CD4-positive, alpha-beta memory T cell (primary cell): ENCODE measurements at regions not wholly inside any gene's neighbourhood (a gene's known extent, or its start where the extent isn't known, plus 50 kb on each side); places are given as distances from the start of the nearest gene placed in this dataset.

Experiments used
- CTCF ChIA-PET: fragments of 350-600 bp; sonication (Branson Sonifier 250); formaldehyde crosslinking; loops from one replicate; lab custom pipeline; 2021; ENCODE audit warnings: inconsistent platforms; ENCODE audit not compliant: partially characterized antibody; lab: Charles Lee
- POLR2A ChIA-PET: fragments of 350-600 bp; sonication (Branson Sonifier 250); formaldehyde crosslinking; loops from one replicate; lab custom pipeline; 2021; ENCODE audit not compliant: partially characterized antibody; lab: Charles Lee
- DNase-seq, 5 donors: peaks; one replicate each; pipeline versions ENCODE4 v3.0.0 to v3.0.0-alpha.2; 2020 to 2022; ENCODE audit warnings: mixed read lengths in 1 of 5
- H3K27ac ChIP-seq: one replicate; pipeline ENCODE4 v1.7.0; 2013; ENCODE audit warnings: low read depth, low read length
- H3K27me3 ChIP-seq: 2 replicates; pipeline ENCODE4 v1.7.0; 2013; ENCODE audit warnings: mild to moderate bottlenecking, low read length, moderate library complexity; ENCODE audit not compliant: insufficient read depth
- H3K36me3 ChIP-seq: 2 replicates; pipeline ENCODE4 v1.7.0; 2013; ENCODE audit warnings: mild to moderate bottlenecking, low read length, moderate library complexity; ENCODE audit not compliant: insufficient read depth
- H3K4me1 ChIP-seq: 2 replicates; pipeline ENCODE4 v1.7.0; 2013; ENCODE audit warnings: mild to moderate bottlenecking, low read length, moderate library complexity; ENCODE audit not compliant: insufficient read depth
- H3K4me3 ChIP-seq, 2 donors: one replicate each; pipeline ENCODE4 v1.7.0; 2013; ENCODE audit warnings: low read length in 2 of 2, mild to moderate bottlenecking in 1 of 2
- H3K9me3 ChIP-seq, 2 donors: one replicate each; pipeline ENCODE4 v1.7.0; 2013; ENCODE audit warnings: low read length in 2 of 2, control low read depth in 1 of 2; ENCODE audit not compliant: control insufficient read depth in 1 of 2
- H3K27ac Mint-ChIP-seq, 7 donors: one replicate each; pipeline ENCODE4 v1.8.0; 2020 to 2021; ENCODE audit warnings: mixed read lengths in 7 of 7, mild to moderate bottlenecking in 6 of 7, inconsistent platforms in 3 of 7, moderate library complexity in 3 of 7
- H3K27me3 Mint-ChIP-seq, 2 donors: one replicate each; pipeline ENCODE4 v1.8.0; 2020 to 2021; ENCODE audit warnings: mixed read lengths in 2 of 2
- H3K36me3 Mint-ChIP-seq, 2 donors: one replicate each; pipeline ENCODE4 v1.8.0; 2020 to 2021; ENCODE audit warnings: mixed read lengths in 2 of 2, inconsistent platforms in 1 of 2, mild to moderate bottlenecking in 1 of 2
- H3K4me1 Mint-ChIP-seq, 4 donors: one replicate each; pipeline ENCODE4 v1.8.0; 2020 to 2021; ENCODE audit warnings: mixed read lengths in 4 of 4, mild to moderate bottlenecking in 1 of 4
- H3K4me3 Mint-ChIP-seq, 8 donors: one replicate each; pipeline ENCODE4 v1.8.0; 2020 to 2021; ENCODE audit warnings: mixed read lengths in 8 of 8, mild to moderate bottlenecking in 7 of 8, moderate library complexity in 6 of 8, inconsistent platforms in 3 of 8
- H3K9me3 Mint-ChIP-seq, 8 donors: one replicate each; pipeline ENCODE4 v1.8.0; 2020 to 2021; ENCODE audit warnings: mixed read lengths in 8 of 8, mild to moderate bottlenecking in 5 of 8, inconsistent platforms in 3 of 8, moderate library complexity in 1 of 8
- intact Hi-C: fragments of 100-400 bp; cut with micrococcal nuclease; formaldehyde crosslinking; loops from one replicate; pipeline ENCODE4 v1.15.1; 2023

DNA sequence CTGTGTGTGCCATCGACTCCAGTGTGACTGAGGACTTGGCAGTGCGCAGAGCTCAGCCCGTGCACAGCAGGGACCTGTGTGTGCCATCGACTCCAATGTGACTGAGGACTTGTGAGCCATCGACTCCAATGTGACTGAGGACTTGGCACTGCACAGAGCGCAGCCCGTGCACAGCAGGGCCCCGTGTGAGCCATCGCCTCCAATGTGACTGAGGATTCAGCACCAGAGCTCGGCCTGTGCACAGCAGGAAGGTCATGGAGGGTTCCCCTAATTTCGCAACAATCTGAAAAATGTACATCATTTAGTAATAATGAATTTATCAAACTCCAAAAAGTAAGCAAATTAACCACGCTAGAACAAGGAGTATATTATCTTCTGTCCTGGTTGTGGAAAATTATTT lies 348.3 kb upstream of the B3GAT1 start:
- Mint-ChIP-seq H3K4me1 (no peaks in the 10 kb centered on the region), H3K27ac (no peak overlapping the region), H3K9me3 (peaks cover 0 to 3% (median 0%) of the 10 kb centered on the region in 8 donors), H3K36me3 (no peaks in the 10 kb centered on the region), H3K4me3 (no peak overlapping the region), H3K27me3 (peaks cover 2 to 6% of the 10 kb centered on the region in 2 donors)
- Histone ChIP-seq H3K27me3 (no peaks in the 10 kb centered on the region), H3K27ac (no peak overlapping the region), H3K9me3 (no peaks in the 10 kb centered on the region), H3K4me1 (no peaks in the 10 kb centered on the region), H3K4me3 (no peak overlapping the region), H3K36me3 (no peaks in the 10 kb centered on the region)
- CTCF ChIA-PET: no interaction called here
- DNase-seq: no peak
- POLR2A ChIA-PET: no interaction called here
- intact Hi-C loops: no loop called here

GRCh38 chr11:134759855-134760254 lies 347.8 kb upstream of the B3GAT1 start:
- CTCF ChIA-PET: no interaction called here
- H3K9me3 Mint-ChIP-seq: peaks cover 0 to 3% (median 0%) of the 10 kb centered on the region in 8 donors
- no peaks in the 10 kb centered on the region for H3K27me3 ChIP-seq
- intact Hi-C loops: no loop called here
- no peak overlapping the region for H3K27ac ChIP-seq
- no peak overlapping the region for H3K4me3 Mint-ChIP-seq
- H3K27me3 Mint-ChIP-seq: peaks cover 2 to 6% of the 10 kb centered on the region in 2 donors
- H3K4me1 Mint-ChIP-seq: no peaks in the 10 kb centered on the region
- H3K36me3 ChIP-seq: no peaks in the 10 kb centered on the region
- DNase-seq: no peak
- H3K9me3 ChIP-seq: no peaks in the 10 kb centered on the region
- POLR2A ChIA-PET: no interaction called here
- H3K4me1 ChIP-seq: no peaks in the 10 kb centered on the region
- H3K36me3 Mint-ChIP-seq: no peaks in the 10 kb centered on the region
- no peak overlapping the region for H3K27ac Mint-ChIP-seq
- no peak overlapping the region for H3K4me3 ChIP-seq

DNA sequence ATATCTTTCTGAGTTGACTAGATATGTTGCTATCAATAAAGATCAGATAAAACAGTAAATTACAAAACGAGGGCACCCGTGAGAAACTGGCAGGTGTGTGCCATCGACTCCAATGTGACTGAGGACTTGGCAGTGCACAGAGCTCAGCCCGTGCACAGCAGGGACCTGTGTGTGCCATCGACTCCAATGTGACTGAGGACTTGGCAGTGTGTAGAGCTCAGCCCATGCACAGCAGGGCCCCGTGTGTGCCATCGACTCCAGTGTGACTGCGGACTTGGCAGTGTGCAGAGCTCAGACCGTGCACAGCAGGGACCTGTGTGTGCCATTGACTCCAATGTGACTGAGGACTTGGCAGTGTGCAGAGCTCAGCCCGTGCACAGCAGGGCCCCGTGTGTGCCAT lies 347.2 kb upstream of the B3GAT1 start:
- POLR2A ChIA-PET: no interaction called here
- H3K27me3 ChIP-seq: no peaks in the 10 kb centered on the region
- DNase-seq: no peak
- no peak overlapping the region for H3K4me3 Mint-ChIP-seq
- no peak overlapping the region for H3K4me3 ChIP-seq
- no peaks in the 10 kb centered on the region for H3K4me1 ChIP-seq
- H3K36me3 ChIP-seq: no peaks in the 10 kb centered on the region
- CTCF ChIA-PET: no interaction called here
- intact Hi-C loops: no loop called here
- no peaks in the 10 kb centered on the region for H3K9me3 ChIP-seq
- H3K27ac ChIP-seq: no peak overlapping the region
- peaks cover 3 to 6% of the 10 kb centered on the region in 2 donors for H3K27me3 Mint-ChIP-seq
- no peak overlapping the region for H3K27ac Mint-ChIP-seq
- no peaks in the 10 kb centered on the region for H3K36me3 Mint-ChIP-seq
- peaks cover 0 to 3% (median 0%) of the 10 kb centered on the region in 8 donors for H3K9me3 Mint-ChIP-seq
- no peaks in the 10 kb centered on the region for H3K4me1 Mint-ChIP-seq

DNA sequence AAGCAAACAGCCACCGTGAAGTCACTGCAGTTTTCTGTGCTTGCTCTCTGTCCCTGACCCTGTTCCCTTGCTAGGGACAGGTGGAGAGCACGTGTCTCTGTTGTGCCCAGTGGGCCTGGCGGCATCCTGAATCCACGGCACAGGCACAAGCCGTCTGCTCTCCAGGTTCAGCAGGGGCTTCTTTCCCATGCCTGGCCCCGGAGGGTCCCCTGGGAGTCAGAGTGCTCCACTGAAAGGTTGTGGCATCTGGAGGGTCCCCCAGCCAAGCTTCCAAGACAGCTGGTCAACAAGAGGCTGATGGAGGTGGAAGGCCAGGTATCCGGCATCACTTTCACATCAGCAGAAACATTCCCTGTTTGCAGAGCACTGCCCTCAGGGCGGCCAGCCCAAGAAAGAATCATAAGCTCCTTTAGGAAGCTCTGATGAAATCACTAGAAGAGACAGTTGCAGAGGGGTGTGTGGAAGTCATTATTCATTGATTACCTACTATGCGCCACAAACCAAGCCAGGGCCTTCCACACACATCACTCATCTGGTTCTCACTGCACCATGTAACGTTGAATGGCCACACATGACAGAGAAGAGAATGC lies 346.4 kb upstream of the B3GAT1 start:
- H3K4me1 ChIP-seq: no peaks in the 10 kb centered on the region
- H3K27ac ChIP-seq: no peak overlapping the region
- ChIA-PET POLR2A (no interaction called here), CTCF (no interaction called here)
- H3K27me3 ChIP-seq: no peaks in the 10 kb centered on the region
- Mint-ChIP-seq H3K9me3 (peaks cover 0 to 3% (median 0%) of the 10 kb centered on the region in 8 donors), H3K27me3 (peaks cover 2 to 7% of the 10 kb centered on the region in 2 donors), H3K27ac (no peak overlapping the region), H3K4me1 (no peaks in the 10 kb centered on the region), H3K36me3 (no peaks in the 10 kb centered on the region), H3K4me3 (no peak overlapping the region)
- no peak for DNase-seq
- intact Hi-C loops: no loop called here
- no peaks in the 10 kb centered on the region for H3K9me3 ChIP-seq
- no peak overlapping the region for H3K4me3 ChIP-seq
- no peaks in the 10 kb centered on the region for H3K36me3 ChIP-seq

GRCh38 chr11:134757633-134758032 lies 345.6 kb upstream of the B3GAT1 start:
- no peaks in the 10 kb centered on the region for H3K36me3 Mint-ChIP-seq
- peaks cover 2 to 7% of the 10 kb centered on the region in 2 donors for H3K27me3 Mint-ChIP-seq
- intact Hi-C loops: no loop called here
- no peaks in the 10 kb centered on the region for H3K9me3 ChIP-seq
- no peak overlapping the region for H3K27ac Mint-ChIP-seq
- H3K36me3 ChIP-seq: no peaks in the 10 kb centered on the region
- H3K4me1 Mint-ChIP-seq: no peaks in the 10 kb centered on the region
- POLR2A ChIA-PET: no interaction called here
- no peak overlapping the region for H3K27ac ChIP-seq
- DNase-seq: no peak
- no peak overlapping the region for H3K4me3 ChIP-seq
- peaks cover 0 to 3% (median 0%) of the 10 kb centered on the region in 8 donors for H3K9me3 Mint-ChIP-seq
- no peaks in the 10 kb centered on the region for H3K4me1 ChIP-seq
- H3K4me3 Mint-ChIP-seq: no peak overlapping the region
- CTCF ChIA-PET: no interaction called here
- H3K27me3 ChIP-seq: no peaks in the 10 kb centered on the region

DNA sequence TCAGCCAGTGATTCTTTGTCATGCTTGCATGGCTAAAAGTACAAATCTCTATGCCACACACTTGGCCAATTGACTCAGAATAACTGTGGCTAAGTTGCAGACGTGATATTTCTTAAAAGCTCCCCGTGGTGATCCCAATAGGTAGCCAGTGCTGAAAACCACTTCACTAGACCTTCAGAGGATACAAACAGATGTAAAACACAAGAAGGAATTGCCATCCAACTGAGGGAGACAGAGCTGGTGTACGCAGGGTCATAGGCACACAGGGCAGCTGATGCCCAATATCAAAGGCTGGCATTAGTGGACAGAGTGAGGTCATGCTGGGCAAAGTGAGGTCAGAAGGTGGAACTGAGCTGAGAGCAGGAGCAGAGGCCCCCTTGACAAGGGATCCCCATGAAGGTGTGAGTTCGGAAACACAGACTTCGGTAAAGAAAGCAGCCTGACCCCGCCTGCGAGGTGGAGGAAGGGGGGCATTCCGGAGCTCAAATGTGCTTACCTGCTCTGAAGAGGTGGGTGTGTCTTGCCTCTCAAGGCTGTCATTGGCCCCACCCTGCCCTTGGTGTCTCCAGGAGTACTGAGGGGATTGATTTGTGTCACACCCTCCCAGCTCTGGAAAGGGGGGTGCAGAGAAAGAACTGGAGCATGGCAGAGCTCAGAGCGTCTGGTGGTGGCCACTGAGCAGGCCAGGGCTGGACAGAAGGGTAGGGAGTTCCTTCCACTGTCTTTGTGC lies 344.9 kb upstream of the B3GAT1 start:
- no peaks in the 10 kb centered on the region for H3K36me3 ChIP-seq
- no peaks in the 10 kb centered on the region for H3K27me3 ChIP-seq
- no peak overlapping the region for H3K27ac Mint-ChIP-seq
- no peak for DNase-seq
- no peak overlapping the region for H3K27ac ChIP-seq
- H3K27me3 Mint-ChIP-seq: peaks cover 2 to 7% of the 10 kb centered on the region in 2 donors
- H3K4me3 Mint-ChIP-seq: no peak overlapping the region
- no peak overlapping the region for H3K4me3 ChIP-seq
- CTCF ChIA-PET: no interaction called here
- no peaks in the 10 kb centered on the region for H3K9me3 ChIP-seq
- no peaks in the 10 kb centered on the region for H3K4me1 ChIP-seq
- intact Hi-C loops: no loop called here
- no peaks in the 10 kb centered on the region for H3K36me3 Mint-ChIP-seq
- no peaks in the 10 kb centered on the region for H3K4me1 Mint-ChIP-seq
- peaks cover 0 to 3% (median 0%) of the 10 kb centered on the region in 8 donors for H3K9me3 Mint-ChIP-seq
- POLR2A ChIA-PET: no interaction called here

- ChIA-PET POLR2A (no interaction called here), CTCF (no interaction called here)
- peaks cover 2 to 13% of the 10 kb centered on the region in 2 donors for H3K27me3 Mint-ChIP-seq
- DNase-seq: no peak
- no peaks in the 10 kb centered on the region for H3K4me1 ChIP-seq
- no peaks in the 10 kb centered on the region for H3K4me1 Mint-ChIP-seq
- no peak overlapping the region for H3K4me3 Mint-ChIP-seq
- no peaks in the 10 kb centered on the region for H3K9me3 ChIP-seq
- no peak overlapping the region for H3K27ac Mint-ChIP-seq
- no peak overlapping the region for H3K27ac ChIP-seq
- H3K4me3 ChIP-seq: no peak overlapping the region
- intact Hi-C loops: no loop called here
- H3K27me3 ChIP-seq: no peaks in the 10 kb centered on the region
- H3K36me3 ChIP-seq: no peaks in the 10 kb centered on the region
- peaks cover 0 to 3% (median 0%) of the 10 kb centered on the region in 8 donors for H3K9me3 Mint-ChIP-seq
- no peaks in the 10 kb centered on the region for H3K36me3 Mint-ChIP-seq
These were observed 343.5 kb upstream of the B3GAT1 start for GRCh38 chr11:134755535-134755934.
